GM12864 (cell line): ENCODE measurements at regions not wholly inside any gene's neighbourhood (a gene's known extent, or its start where the extent isn't known, plus 50 kb on each side); places are given as distances from the start of the nearest gene placed in this dataset.

Experiments
- DNase-seq: peaks from one replicate; pipeline ENCODE4 v3.0.0-alpha.2; 2011; ENCODE audit warnings: low read depth
- H3K4me3 ChIP-seq: 2 replicates; pipeline ENCODE4 v1.5.1; 2011; ENCODE audit warnings: mild to moderate bottlenecking, low read depth, low read length, control low read depth
- CTCF ChIP-seq: IDR thresholded peaks from 2 replicates; pipeline ENCODE4 v1.5.1; 2011; ENCODE audit warnings: low read depth, mild to moderate bottlenecking, moderate library complexity, low read length, control low read depth, inconsistent platforms; ENCODE audit errors: missing control alignments

DNA sequence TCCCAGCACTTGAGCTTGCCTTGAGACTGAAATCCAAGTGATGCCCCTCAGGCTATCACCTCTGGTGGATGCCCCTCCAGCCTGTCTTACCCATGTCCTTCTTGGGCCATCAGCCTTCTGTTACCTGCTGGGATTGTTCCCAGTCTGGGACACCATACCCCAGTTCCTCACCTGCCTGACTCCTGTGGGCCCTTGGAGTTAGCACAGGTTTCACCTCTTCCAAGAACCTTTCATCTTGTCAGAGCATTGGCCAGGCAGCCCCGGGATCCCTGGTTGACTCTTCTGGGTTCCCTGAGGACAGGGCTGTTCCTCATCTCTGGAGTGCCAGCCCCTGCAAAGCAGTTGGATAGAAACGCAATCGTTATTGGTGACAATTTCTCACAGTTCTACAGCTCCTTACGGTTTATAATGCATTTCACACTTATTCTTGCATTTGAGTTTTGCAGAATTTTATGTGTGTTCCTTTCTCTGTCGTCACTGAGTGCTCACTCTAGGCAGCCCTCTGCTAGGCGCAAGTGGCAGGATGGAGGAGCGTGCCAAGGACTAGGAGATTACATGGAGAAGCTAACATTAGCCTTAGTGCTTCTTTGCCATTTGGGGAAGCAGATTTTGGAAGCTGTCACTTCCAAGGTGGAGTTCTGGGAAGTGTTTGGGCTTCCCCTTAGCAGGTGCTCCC is 139.7 kb downstream of the DDX1 start:
- H3K4me3 ChIP-seq = no peak overlapping the region
- no peak for DNase-seq
- TF ChIP-seq CTCF = no peak

DNA sequence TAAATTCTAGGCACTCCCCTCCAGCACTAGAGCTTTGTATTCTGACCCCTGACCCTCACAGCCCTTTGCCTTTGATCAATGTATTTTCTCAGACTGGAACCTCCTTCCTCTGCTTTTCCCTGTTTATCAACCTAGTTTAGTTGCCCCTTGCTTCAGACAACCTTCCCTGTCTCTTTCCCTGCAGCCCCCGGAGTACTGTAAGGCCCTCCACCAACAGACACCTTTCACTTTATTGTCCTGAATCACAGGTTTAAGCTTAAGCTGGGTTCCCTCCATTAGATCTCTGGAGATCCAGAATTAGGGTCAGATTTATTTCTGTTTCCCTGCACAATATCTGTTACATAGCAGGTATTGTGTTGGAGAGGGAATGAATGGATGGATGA is 140.2 kb downstream of the DDX1 start:
- DNase-seq = no peak
- no peak overlapping the region for H3K4me3 ChIP-seq
- no peak for TF ChIP-seq CTCF

DNA sequence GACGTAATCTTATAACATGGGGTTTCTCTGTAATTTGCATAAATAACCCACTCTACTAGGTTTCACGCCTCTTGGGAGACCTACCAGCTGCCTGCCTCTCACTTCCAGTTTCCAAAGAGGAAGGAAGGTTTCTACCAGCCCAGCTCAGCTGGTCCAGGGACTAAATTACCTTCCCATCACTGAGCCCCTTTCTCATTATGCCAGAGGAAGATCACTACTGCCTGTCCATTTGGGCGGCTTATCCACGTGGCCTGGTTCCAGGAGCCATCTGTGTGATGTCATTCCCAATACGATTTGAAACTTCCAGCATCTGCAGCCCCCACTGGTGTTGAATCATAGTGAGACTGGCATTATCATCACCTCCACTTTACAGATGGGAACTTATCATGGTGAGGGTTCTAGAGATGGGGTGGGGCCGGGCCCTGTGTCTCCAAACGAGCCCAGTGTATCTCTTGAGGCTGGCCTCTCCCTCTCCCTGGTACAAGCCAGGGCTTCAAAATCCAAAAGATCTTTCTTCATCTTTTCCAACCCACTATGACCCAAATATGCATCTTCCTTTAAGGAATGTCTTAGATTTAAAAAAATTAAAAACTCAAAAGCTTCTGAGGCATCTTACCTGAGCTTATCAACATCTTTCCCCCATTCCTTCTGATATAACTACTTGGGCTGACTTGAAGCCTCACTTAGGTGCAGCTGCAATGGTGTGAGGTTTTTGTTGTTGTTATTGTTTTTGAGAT is 140.8 kb downstream of the DDX1 start:
- H3K4me3 ChIP-seq = no peak overlapping the region
- no peak for TF ChIP-seq CTCF
- peak; percentile 40 for DNase-seq

DNA sequence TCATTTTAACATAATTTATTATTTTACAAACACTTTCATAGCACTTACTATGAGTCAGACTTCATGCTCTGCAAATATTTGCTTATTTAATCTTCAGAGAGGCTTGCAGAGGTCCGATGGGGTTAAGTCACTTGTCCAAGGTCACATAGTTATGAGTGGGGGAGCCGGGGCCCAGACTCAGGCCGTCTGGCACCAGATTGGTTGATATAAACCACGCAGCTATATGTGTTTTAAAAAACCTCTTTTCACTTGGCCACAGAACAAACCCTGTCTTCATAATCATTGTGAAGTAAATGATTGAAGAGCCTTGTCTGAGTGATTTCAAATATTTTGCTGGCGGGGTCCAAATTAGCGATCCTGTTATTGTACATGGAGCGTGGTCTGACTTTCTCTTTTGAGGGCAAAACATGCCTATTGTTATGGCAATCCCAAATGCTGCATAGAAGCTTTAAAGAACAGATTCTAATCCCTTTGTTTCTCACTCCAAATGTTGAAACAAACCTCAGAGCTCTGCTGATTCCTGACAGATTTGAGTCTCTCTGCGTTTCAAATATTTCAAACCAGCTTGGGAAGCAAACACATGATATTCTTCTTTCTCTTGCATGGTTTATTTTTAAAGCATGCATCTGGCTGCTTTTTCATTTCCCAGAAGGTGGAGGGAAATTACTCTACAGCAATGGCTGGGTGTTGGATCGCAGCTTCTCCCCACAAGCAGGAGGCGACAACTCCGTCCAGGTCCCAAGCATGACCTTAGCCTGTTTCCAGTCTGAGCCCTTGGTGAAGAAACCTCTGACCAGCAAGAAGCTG is 142.4 kb downstream of the DDX1 start:
- no peak overlapping the region for H3K4me3 ChIP-seq
- TF ChIP-seq CTCF = no peak
- DNase-seq = no peak

DNA sequence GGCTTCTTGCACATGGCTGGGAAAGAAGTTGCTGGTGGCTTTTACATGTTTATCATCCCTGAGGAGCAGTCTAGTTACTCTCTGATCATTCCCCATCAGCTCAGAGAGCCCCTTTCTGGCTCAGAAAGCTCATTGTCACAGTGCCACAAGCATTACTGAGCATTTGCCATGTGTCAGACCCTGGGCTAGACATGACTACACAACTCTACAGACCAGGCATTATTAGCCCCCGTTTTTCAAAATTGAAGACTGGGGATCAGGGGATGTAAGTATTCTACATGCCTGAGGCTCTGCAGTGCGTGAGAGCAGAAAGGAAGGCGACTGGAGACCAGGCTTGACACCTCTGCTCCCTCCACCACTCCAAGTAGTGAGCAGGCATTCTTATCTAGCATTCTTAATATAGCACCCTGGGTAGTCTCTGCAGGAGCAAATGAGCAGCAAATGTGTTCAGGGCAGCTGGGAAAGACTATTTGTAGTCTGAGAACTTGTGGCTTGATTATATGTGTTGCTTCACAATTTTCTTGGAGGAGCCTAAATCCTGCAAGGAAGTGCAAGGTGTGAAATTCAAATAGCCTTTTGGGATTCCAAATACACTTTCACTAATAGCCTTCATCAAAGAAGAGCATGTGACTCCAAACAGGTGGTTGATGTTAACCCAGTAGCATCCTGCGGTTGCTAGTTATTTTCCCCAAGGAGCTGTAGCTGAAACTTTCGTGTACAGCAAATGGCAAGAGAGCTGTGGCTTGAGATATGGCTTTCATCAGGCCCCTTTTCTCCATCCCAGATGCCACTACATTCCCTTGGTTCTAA is 143.2 kb downstream of the DDX1 start:
- no peak for TF ChIP-seq CTCF
- no peak for DNase-seq
- no peak overlapping the region for H3K4me3 ChIP-seq

- TF ChIP-seq CTCF = no peak
- H3K4me3 ChIP-seq = no peak overlapping the region
- DNase-seq = no peak
These were observed 144.0 kb downstream of the DDX1 start for GRCh38 chr2:15735484-15736326.
